C4-2B (cell line): ENCODE measurements at regions not wholly inside any gene's neighbourhood (a gene's known extent, or its start where the extent isn't known, plus 50 kb on each side); places are given as distances from the start of the nearest gene placed in this dataset.
A peak's percentile ranks its signal among the peaks of the same experiment; 100 is the strongest.

Experiments
- H3K27ac ChIP-seq: fragments of 450-650 bp; 2 replicates; pipeline ENCODE4 v1.5.1; 2017
- ZFX ChIP-seq: fragments of 450-650 bp; IDR thresholded peaks from 2 replicates; pipeline ENCODE4 v1.6.1; 2017
- TF ChIP-seq, protein P1 (sequence below): fragments of 450-650 bp; conservative IDR thresholded peaks from 2 replicates; pipeline ENCODE4 v1.5.1; 2017; ENCODE audit warnings: mild to moderate bottlenecking

DNA sequence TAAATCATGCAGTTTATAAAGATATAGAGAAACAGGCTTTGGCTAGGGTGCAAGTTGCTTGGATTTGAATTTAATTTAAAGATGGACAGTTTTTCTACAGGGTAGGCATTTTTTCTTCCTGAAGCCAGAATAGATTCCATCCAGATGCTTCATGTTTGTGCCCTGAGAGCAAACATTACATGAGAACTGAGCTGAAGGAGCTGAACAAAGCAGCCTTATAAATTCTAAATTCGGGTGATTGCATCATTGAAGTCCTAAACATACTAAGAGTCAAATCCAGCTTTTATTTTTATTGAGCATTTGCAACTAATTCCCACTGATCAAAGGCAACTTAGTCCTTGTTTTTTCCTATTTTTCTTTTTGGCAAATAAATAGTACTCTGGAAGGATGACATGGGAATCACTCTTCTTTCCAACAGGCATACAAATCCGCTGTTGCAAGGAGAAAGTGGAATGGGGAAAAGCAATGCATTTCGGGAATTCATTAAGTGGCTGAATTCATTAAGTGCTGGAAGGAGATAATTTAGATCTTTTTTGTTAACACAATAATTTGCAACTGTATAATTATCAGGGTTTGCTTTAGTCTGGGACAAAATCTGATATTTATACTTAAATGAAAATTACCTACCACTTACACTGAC is 828.0 kb downstream of the SLC4A3 start:
- TF ChIP-seq ZFX: no peak
- TF ChIP-seq, protein P1, sequence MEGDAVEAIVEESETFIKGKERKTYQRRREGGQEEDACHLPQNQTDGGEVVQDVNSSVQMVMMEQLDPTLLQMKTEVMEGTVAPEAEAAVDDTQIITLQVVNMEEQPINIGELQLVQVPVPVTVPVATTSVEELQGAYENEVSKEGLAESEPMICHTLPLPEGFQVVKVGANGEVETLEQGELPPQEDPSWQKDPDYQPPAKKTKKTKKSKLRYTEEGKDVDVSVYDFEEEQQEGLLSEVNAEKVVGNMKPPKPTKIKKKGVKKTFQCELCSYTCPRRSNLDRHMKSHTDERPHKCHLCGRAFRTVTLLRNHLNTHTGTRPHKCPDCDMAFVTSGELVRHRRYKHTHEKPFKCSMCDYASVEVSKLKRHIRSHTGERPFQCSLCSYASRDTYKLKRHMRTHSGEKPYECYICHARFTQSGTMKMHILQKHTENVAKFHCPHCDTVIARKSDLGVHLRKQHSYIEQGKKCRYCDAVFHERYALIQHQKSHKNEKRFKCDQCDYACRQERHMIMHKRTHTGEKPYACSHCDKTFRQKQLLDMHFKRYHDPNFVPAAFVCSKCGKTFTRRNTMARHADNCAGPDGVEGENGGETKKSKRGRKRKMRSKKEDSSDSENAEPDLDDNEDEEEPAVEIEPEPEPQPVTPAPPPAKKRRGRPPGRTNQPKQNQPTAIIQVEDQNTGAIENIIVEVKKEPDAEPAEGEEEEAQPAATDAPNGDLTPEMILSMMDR: no peak

DNA sequence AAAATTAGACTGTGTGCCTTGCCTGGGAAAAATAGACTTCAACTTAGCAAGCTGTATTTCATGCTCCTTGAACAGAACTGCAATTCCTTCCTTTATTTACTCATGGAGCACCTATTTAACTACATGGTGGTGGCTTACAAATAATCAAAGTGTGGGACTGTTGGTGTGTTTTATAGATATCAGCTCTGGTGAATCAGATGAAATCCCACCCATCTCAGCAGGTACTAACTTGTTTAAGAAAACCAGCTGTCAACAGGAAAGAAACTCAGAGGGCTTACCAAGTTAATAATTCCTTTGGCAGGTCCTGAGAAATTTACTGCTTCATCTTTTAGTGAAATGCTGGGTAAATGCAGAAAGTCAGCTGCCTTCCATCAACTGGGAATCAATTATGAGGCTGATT is 830.6 kb downstream of the SLC4A3 start:
- TF ChIP-seq ZFX: no peak
- TF ChIP-seq, protein P1: no peak
- H3K27ac ChIP-seq: no peak overlapping the region

More for the DNA sequence above, 828.0 kb downstream of the SLC4A3 start:
- H3K27ac ChIP-seq: no peak overlapping the region

DNA sequence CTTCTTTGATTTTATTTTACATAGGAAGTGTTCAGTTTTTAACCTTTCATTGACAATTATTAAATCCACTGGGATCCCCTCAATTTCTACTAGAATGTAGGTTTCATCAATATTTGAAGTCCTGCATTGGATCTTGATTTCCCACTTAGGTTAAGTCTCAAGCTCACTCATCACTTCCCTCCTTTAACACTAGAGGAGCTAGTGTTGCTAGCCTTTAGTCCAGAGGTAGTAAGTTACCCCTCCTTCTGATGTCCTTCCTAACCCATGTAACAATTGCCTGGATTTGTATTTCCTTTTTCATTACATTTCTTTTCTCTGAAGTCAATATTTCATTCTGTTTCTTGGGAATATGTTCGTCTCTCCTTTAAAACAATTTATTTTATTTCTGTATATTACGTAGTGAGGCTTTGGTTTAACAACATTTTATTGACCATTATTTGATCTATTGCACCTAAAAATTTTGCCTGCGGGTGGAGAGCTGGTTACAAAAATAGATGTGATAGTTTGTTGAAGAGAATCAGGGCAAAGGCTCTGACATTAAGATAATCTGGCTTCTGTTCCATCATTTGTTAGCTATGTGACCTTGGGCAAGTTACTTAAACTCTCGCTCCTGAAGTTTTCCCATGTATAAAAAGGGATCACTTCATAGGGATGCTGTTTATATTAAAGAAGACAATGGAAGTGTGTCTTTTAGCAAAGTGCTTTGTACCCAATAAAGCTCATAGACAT is 833.0 kb downstream of the SLC4A3 start:
- no peak overlapping the region for H3K27ac ChIP-seq
- TF ChIP-seq, protein P1: peak; percentile 26
- TF ChIP-seq ZFX: no peak

DNA sequence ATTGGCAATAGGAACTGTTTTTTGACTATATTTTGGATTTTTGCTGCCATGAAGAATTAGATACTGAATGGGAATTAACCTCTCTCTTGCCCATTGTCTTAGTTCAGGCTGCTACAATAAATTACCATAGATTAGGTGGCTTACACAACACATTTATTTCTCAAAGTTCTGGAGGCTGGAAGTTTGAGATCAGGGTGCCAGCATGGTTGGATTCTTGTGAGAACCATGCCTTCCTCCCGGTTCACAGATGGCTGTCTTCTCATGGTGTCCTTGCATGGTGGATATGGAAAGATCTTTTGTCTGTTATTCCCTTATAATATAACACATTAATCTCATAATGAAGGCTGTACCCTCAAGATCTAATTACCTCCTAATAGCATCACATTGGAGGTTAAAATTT is 836.4 kb downstream of the SLC4A3 start:
- no peak overlapping the region for H3K27ac ChIP-seq
- TF ChIP-seq ZFX: no peak
- TF ChIP-seq, protein P1: no peak

- H3K27ac ChIP-seq: no peak overlapping the region
- TF ChIP-seq, protein P1: no peak
- no peak for TF ChIP-seq ZFX
Observed at GRCh38 chr2:220465700-220466099, 838.3 kb downstream of the SLC4A3 start.

- no peak overlapping the region for H3K27ac ChIP-seq
- TF ChIP-seq, protein P1: no peak
- no peak for TF ChIP-seq ZFX
Observed at GRCh38 chr2:220466251-220466691, 838.8 kb downstream of the SLC4A3 start.

- TF ChIP-seq, protein P1: no peak
- TF ChIP-seq ZFX: no peak
- no peak overlapping the region for H3K27ac ChIP-seq
Observed at GRCh38 chr2:220469201-220469600, 841.8 kb downstream of the SLC4A3 start.
